Stomach (tissue), 8 donors: ENCODE measurements at regions not wholly inside any gene's neighbourhood (a gene's known extent, or its start where the extent isn't known, plus 50 kb on each side); places are given as distances from the start of the nearest gene placed in this dataset.
A peak's percentile ranks its signal among the peaks of the same experiment; 100 is the strongest.

Source experiments
- DNase-seq, 2 donors: peaks; one replicate each; pipeline versions ENCODE4 v3.0.0 to v3.0.0-alpha.2; 2013 to 2019
- H3K27ac ChIP-seq, 5 donors: fragments of 200-600 bp in 4 of 5; sonication (generic) in 4 of 5; one replicate each; pipeline ENCODE4 v1.5.1; 2013 to 2019; ENCODE audit warnings: mild to moderate bottlenecking in 1 of 5, moderate library complexity in 1 of 5
- H3K27me3 ChIP-seq, 3 donors: fragments of 200-600 bp; sonication (generic); one replicate each; pipeline ENCODE4 v1.5.1; 2017 to 2019; ENCODE audit warnings: mixed run types in 1 of 3
- H3K36me3 ChIP-seq, 4 donors: fragments of 200-600 bp; sonication (generic); 1 replicate in 3 of 4; 2 replicates in 1 of 4; pipeline ENCODE4 v1.5.1; 2016 to 2019
- H3K4me1 ChIP-seq, 4 donors: fragments of 200-600 bp; sonication (generic); one replicate each; pipeline ENCODE4 v1.5.1; 2016 to 2019
- H3K4me3 ChIP-seq, 4 donors: fragments of 200-600 bp; sonication (generic) in 3 of 4; one replicate each; pipeline ENCODE4 v1.5.1; 2016 to 2019; ENCODE audit warnings: mild to moderate bottlenecking in 1 of 4
- H3K9me3 ChIP-seq, 4 donors: fragments of 200-600 bp; sonication (generic); one replicate each; pipeline ENCODE4 v1.5.1; 2016 to 2019
- EP300 ChIP-seq: sonication (generic); formaldehyde crosslinking; IDR thresholded peaks from one replicate; pipeline ENCODE4 v1.6.1; 2017; ENCODE audit warnings: antibody characterized with exemption
- POLR2A ChIP-seq, 4 donors: fragments of 450-650 bp; IDR thresholded peaks; one replicate each; pipeline ENCODE4 v1.6.1; 2016; ENCODE audit warnings: antibody characterized with exemption in 4 of 4, control low read depth in 2 of 4, mild to moderate bottlenecking in 1 of 4, moderate library complexity in 1 of 4
- POLR2AphosphoS5 ChIP-seq, 3 donors: sonication (generic); formaldehyde crosslinking; IDR thresholded peaks; one replicate each; pipeline ENCODE4 v1.6.1; 2016; ENCODE audit warnings: antibody characterized with exemption in 3 of 3
- WGBS, 5 donors: extraction: QIAGEN DNeasy Blood & Tissue Kit in 3 of 5; methylation state at CpG; one replicate each; pipeline versions ENCODE4 v1.1.5 to v1.1.7; 2013 to 2018; 5-methylcytosine and 5-hydroxymethylcytosine counted together
- intact Hi-C: fragments of 100-400 bp; cut with DNase I; formaldehyde crosslinking; loops from one replicate; pipeline ENCODE4 v1.15.1; 2023; ENCODE audit warnings: low total_unique reads
- TF ChIP-seq, protein P1 (sequence below), 7 experiments: fragments of 450-650 bp in 4 of 7; fragments of 200-600 bp in 3 of 7; sonication (generic) in 3 of 7; IDR thresholded peaks; one replicate each; pipeline ENCODE4 v1.5.1; 2016 to 2019; ENCODE audit warnings: antibody characterized with exemption in 7 of 7, control low read depth in 2 of 7, mild to moderate bottlenecking in 1 of 7
- donor health status: healthy with polysubstance abuse.
- donor health status: Bipolar disorder and iron deficiency.
- donor health status: healthy.

DNA sequence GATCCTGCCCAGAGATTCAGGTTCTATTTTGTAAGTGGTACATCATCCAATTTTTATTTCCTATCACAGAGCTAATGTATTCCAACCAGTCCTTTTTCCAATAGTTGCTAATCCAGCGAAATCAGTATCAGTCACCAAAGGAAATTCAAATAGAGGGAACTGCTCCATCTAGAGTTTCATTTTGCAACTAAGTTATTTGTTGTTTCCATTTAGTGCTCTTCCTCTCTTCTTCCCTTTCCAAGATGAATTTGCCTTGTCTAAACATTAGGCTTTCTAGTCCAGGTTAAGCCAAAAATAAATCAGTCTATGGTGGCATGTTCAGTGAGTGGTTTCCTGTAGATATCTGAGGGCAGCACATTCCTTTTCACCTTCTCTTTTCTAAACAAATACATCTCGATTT lies 79.8 kb upstream of the SPATA31D4 start:
- no peak for TF ChIP-seq EP300
- TF ChIP-seq, protein P1, sequence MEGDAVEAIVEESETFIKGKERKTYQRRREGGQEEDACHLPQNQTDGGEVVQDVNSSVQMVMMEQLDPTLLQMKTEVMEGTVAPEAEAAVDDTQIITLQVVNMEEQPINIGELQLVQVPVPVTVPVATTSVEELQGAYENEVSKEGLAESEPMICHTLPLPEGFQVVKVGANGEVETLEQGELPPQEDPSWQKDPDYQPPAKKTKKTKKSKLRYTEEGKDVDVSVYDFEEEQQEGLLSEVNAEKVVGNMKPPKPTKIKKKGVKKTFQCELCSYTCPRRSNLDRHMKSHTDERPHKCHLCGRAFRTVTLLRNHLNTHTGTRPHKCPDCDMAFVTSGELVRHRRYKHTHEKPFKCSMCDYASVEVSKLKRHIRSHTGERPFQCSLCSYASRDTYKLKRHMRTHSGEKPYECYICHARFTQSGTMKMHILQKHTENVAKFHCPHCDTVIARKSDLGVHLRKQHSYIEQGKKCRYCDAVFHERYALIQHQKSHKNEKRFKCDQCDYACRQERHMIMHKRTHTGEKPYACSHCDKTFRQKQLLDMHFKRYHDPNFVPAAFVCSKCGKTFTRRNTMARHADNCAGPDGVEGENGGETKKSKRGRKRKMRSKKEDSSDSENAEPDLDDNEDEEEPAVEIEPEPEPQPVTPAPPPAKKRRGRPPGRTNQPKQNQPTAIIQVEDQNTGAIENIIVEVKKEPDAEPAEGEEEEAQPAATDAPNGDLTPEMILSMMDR (IDR thresholded peaks at IDR 0.05): peak in 5 of 7 experiments; percentile 7 to 60 (median 43)
- Histone ChIP-seq H3K4me1 (peaks cover 0 to 8% (median 4%) of the 10 kb centered on the region in 4 donors), H3K27me3 (no peaks in the 10 kb centered on the region), H3K4me3 (no peak overlapping the region), H3K9me3 (no peaks in the 10 kb centered on the region), H3K36me3 (no peaks in the 10 kb centered on the region), H3K27ac (no peak overlapping the region)
- peak in 1 of 2 donors; percentile 56 for DNase-seq
- intact Hi-C loops: no loop called here
- 4 to 12% (median 10%) methylated on average over 2 of the region's 2 CpGs for WGBS, 5 donors

DNA sequence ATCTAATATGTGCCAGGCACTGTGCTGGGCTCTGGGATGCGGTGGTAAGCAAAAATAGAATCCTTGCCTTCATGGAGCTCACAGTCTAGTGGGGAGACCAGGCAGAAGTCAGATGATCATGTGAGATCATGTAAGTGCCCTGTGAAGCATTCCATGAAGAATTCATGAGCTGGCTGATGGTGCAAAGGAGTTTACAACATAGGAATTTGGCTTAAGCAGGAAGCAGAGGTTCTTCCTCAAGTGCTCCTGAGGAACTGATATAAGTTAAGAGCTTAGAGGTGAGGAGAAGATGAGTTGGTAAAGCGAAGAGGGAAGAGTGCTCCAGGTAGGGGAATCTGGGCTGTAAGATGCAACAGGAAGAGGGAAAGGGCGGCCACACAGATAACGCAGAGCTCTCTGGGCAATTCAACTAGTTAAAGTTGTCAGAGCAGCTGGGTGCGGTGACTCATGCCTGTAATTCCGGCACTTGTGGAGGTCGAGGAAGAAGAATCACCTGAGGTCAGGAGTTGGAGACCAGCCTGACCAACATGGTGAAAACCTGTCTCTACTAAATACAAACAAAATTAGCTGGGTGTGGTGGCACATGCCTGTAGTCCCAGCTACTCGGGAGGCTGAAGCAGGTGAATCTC lies 78.5 kb upstream of the SPATA31D4 start:
- no peak overlapping the region for H3K27ac ChIP-seq
- no peaks in the 10 kb centered on the region for H3K9me3 ChIP-seq
- H3K4me1 ChIP-seq: peaks cover 0 to 8% (median 4%) of the 10 kb centered on the region in 4 donors
- H3K27me3 ChIP-seq: no peaks in the 10 kb centered on the region
- intact Hi-C loops: no loop called here
- H3K36me3 ChIP-seq: no peaks in the 10 kb centered on the region
- 67 to 81% (median 76%) methylated on average over 8 of the region's 8 CpGs for WGBS, 5 donors
- no peak for DNase-seq
- TF ChIP-seq POLR2A (IDR thresholded peaks at IDR 0.05): no peak
- TF ChIP-seq, protein P1 (IDR thresholded peaks at IDR 0.05): no peak
- no peak for TF ChIP-seq POLR2AphosphoS5 (IDR thresholded peaks at IDR 0.05)
- no peak for TF ChIP-seq EP300
- no peak overlapping the region for H3K4me3 ChIP-seq

DNA sequence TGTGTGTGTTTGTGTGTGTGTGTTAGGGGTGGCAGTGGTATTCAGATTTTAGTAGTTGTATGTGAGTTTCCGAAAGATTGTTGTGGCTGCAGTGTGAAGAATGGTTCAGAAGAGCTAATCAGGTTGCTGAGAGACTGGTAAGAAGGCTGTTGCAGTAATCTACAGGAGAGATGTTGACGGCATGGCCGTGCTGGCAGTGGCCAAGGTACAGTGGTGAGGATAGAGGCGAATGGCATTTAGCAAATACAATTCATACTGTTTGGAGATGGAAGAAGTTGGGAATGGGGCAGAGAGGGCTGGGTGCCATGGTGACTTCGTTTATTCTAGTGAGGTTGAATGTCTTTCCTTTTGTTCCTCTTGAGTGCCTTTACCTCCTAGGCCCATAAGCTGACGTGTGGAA lies 77.5 kb upstream of the SPATA31D4 start:
- TF ChIP-seq, protein P1 (IDR thresholded peaks at IDR 0.05): no peak
- TF ChIP-seq POLR2A (IDR thresholded peaks at IDR 0.05) (no peak), POLR2AphosphoS5 (IDR thresholded peaks at IDR 0.05) (no peak), EP300 (no peak)

DNA sequence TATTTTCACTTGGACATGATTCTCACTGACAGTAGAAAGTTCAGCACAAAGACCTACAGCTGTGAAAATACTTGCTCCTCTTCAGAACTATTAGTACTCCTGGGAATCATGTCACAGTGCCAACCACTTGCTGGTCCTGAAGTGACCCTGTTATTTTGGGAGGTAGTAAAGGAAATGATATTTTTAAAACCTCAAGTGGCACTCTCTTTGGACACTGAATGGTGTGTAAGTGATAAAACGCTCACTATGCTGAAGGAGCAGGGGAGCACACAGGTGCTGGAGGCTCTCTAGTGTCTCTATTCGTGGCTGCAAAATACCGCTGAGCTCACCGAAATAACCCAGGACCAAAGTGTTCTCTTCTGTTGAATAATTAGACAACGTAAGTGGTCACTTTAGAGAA lies 76.9 kb upstream of the SPATA31D4 start:
- TF ChIP-seq EP300: no peak
- no peak for TF ChIP-seq POLR2A (IDR thresholded peaks at IDR 0.05)
- TF ChIP-seq, protein P1 (IDR thresholded peaks at IDR 0.05): no peak
- TF ChIP-seq POLR2AphosphoS5 (IDR thresholded peaks at IDR 0.05): no peak
- no peak overlapping the region for H3K4me3 ChIP-seq

More for the DNA sequence above, 77.5 kb upstream of the SPATA31D4 start:
- H3K27ac ChIP-seq: no peak overlapping the region
- H3K27me3 ChIP-seq: no peaks in the 10 kb centered on the region
- intact Hi-C loops: no loop called here
- DNase-seq: no peak
- 81 to 87% (median 85%) methylated on average over 6 of the region's 6 CpGs for WGBS, 5 donors
- H3K9me3 ChIP-seq: no peaks in the 10 kb centered on the region
- H3K36me3 ChIP-seq: no peaks in the 10 kb centered on the region
- H3K4me1 ChIP-seq: peaks cover 0 to 8% (median 4%) of the 10 kb centered on the region in 4 donors
- no peak overlapping the region for H3K4me3 ChIP-seq

More for the DNA sequence above, 76.9 kb upstream of the SPATA31D4 start:
- DNase-seq: no peak
- H3K36me3 ChIP-seq: no peaks in the 10 kb centered on the region
- 82 to 88% (median 83%) methylated on average over 5 of the region's 5 CpGs for WGBS, 5 donors
- H3K27ac ChIP-seq: no peak overlapping the region
- H3K27me3 ChIP-seq: no peaks in the 10 kb centered on the region
- intact Hi-C loops: no loop called here
- peaks cover 0 to 8% (median 4%) of the 10 kb centered on the region in 4 donors for H3K4me1 ChIP-seq
- H3K9me3 ChIP-seq: no peaks in the 10 kb centered on the region
